ENCODE measurements at regions not wholly inside any gene's neighbourhood (a gene's known extent, or its start where the extent isn't known, plus 50 kb on each side); places are given as distances from the start of the nearest gene placed in this dataset.

DNA sequence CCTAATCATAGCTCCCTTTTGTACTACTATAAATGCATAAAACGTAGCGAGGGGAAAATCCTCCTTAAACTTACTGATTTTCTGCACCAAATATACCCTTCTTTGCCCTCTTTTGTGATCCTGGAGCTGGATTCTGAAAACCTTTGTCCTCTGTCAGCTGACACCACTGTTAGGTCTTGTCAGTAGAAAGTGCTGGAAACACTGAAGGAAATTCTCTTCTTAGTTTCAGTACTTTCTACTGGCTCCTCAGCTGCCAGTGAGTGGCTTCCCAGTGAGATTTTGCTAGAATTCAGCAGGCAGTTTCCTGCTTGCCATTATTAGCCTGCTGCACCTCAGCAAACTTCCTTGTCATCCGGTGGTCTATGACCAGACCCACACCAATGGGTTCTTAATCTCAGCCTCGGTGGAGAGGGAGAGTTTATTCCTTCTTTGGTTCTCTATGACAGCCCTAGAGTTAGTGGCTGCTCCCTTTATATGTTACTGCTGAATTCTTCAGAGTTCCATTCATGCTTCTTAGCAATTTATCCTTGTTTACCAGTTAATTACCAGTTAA lies 476.2 kb downstream of the FSCB start:
- Histone ChIP-seq H3K79me1 (ENCODE audit: low read depth in 1 of 2, low read length in 2 of 2) (no peaks in the 10 kb centered on the region), H4K20me1 (ENCODE audit: insufficient read depth, low read length) (no peaks in the 10 kb centered on the region), H4K91ac (ENCODE audit: insufficient read depth, low read depth, low read length) (no peak overlapping the region), H2BK5ac (ENCODE audit: low read depth, low read length, poor library complexity, severe bottlenecking) (no peak overlapping the region), H3K4me1 (ENCODE audit: control insufficient read depth, insufficient read depth, low read length) (no peaks in the 10 kb centered on the region), H3K4ac (ENCODE audit: low read depth, low read length) (no peak overlapping the region), H2AK9ac (replicated peaks; ENCODE audit: low read depth, low read length, poor library complexity) (no peak overlapping the region), H3K4me3 (ENCODE audit: insufficient read depth, low read depth, low read length) (no peak overlapping the region), H3K23ac (ENCODE audit: low read depth, low read length) (no peak overlapping the region), H2AK5ac (ENCODE audit: low read depth, low read length) (no peak overlapping the region), H3K4me2 (ENCODE audit: low read depth, low read length) (no peak overlapping the region), H3K18ac (ENCODE audit: low read depth, low read length) (no peak overlapping the region), H2BK20ac (ENCODE audit: low read depth, low read length) (no peak overlapping the region), H3K56ac (ENCODE audit: extremely low read depth, insufficient read depth, low read length) (no peak overlapping the region), H3K9me1 (ENCODE audit: insufficient read depth, low read length) (no peaks in the 10 kb centered on the region), H4K8ac (ENCODE audit: low read depth in 2 of 2, low read length in 2 of 2) (no peak overlapping the region), H2AFZ (replicated peaks; ENCODE audit: low read length, poor library complexity) (no peak overlapping the region), H3K27me3 (ENCODE audit: control insufficient read depth, insufficient read depth, low read length) (no peaks in the 10 kb centered on the region), H3K36me3 (ENCODE audit: control insufficient read depth, insufficient read depth, low read length) (no peaks in the 10 kb centered on the region), H3K14ac (replicated peaks; ENCODE audit: low read depth, low read length) (no peak overlapping the region), H4K5ac (ENCODE audit: low read depth, low read length) (no peak overlapping the region), H3K27ac (ENCODE audit: insufficient read depth, low read length) (no peak overlapping the region), H3K9ac (ENCODE audit: low read depth, low read length) (no peak overlapping the region), H2BK120ac (ENCODE audit: low read depth, low read length) (no peak overlapping the region), H3K9me3 (ENCODE audit: control insufficient read depth, insufficient read depth, low read length) (peaks cover 2% of the 10 kb centered on the region; the same call in 1 of the 2 replicates), H2BK15ac (ENCODE audit: low read depth, low read length) (no peak overlapping the region)
- BruUV-seq (replicated peaks) = no TSS peak
- DNase-seq = no peak
- in situ Hi-C loops (cut with MboI; ENCODE audit: low sequenced_read_pairs) = no loop called here
- intact Hi-C loops (cut with micrococcal nuclease) = no loop called here
- WGBS, 2 experiments (ENCODE audit: extremely low coverage in 2 of 2, insufficient read length in 1 of 2) = no CpG with 5 or more reads among the region's 4 CpGs
- TF ChIP-seq CEBPB (IDR thresholded peaks at IDR 0.05; ENCODE audit: low read depth, low read length) (no peak), SMC3 (IDR thresholded peaks at IDR 0.05; ENCODE audit: low read depth, low read length) (no peak), FOS (IDR thresholded peaks at IDR 0.05; ENCODE audit: low read depth, low read length) (no peak), MAZ (IDR thresholded peaks at IDR 0.05; ENCODE audit: borderline replicate concordance, low read depth, low read length) (no peak), RFX5 (IDR thresholded peaks at IDR 0.05; ENCODE audit: low read depth, low read length) (no peak), POLR2A (IDR thresholded peaks at IDR 0.05; ENCODE audit: low read depth, low read length) (no peak), RCOR1 (IDR thresholded peaks at IDR 0.05; ENCODE audit: insufficient replicate concordance, low read length) (no peak), CHD1 (IDR thresholded peaks at IDR 0.05; ENCODE audit: low read depth, low read length) (no peak), MAFK (IDR thresholded peaks at IDR 0.05; ENCODE audit: low read depth, low read length) (no peak), RAD21 (IDR thresholded peaks at IDR 0.05; ENCODE audit: low read length) (no peak), NFE2L2 (IDR thresholded peaks at IDR 0.05; ENCODE audit: low read depth, low read length) (no peak), BHLHE40 (IDR thresholded peaks at IDR 0.05; ENCODE audit: low read depth, low read length) (no peak), MXI1 (IDR thresholded peaks at IDR 0.05; ENCODE audit: borderline replicate concordance, low read depth, low read length) (no peak)
- TF ChIP-seq, protein P1, sequence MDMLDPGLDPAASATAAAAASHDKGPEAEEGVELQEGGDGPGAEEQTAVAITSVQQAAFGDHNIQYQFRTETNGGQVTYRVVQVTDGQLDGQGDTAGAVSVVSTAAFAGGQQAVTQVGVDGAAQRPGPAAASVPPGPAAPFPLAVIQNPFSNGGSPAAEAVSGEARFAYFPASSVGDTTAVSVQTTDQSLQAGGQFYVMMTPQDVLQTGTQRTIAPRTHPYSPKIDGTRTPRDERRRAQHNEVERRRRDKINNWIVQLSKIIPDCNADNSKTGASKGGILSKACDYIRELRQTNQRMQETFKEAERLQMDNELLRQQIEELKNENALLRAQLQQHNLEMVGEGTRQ (IDR thresholded peaks at IDR 0.05; ENCODE audit: low read depth, low read length) = no peak
- TF ChIP-seq, protein P2, sequence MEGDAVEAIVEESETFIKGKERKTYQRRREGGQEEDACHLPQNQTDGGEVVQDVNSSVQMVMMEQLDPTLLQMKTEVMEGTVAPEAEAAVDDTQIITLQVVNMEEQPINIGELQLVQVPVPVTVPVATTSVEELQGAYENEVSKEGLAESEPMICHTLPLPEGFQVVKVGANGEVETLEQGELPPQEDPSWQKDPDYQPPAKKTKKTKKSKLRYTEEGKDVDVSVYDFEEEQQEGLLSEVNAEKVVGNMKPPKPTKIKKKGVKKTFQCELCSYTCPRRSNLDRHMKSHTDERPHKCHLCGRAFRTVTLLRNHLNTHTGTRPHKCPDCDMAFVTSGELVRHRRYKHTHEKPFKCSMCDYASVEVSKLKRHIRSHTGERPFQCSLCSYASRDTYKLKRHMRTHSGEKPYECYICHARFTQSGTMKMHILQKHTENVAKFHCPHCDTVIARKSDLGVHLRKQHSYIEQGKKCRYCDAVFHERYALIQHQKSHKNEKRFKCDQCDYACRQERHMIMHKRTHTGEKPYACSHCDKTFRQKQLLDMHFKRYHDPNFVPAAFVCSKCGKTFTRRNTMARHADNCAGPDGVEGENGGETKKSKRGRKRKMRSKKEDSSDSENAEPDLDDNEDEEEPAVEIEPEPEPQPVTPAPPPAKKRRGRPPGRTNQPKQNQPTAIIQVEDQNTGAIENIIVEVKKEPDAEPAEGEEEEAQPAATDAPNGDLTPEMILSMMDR (conservative IDR thresholded peaks at IDR 0.05; ENCODE audit: low read depth, low read length) = no peak
- TF ChIP-seq, protein P3, sequence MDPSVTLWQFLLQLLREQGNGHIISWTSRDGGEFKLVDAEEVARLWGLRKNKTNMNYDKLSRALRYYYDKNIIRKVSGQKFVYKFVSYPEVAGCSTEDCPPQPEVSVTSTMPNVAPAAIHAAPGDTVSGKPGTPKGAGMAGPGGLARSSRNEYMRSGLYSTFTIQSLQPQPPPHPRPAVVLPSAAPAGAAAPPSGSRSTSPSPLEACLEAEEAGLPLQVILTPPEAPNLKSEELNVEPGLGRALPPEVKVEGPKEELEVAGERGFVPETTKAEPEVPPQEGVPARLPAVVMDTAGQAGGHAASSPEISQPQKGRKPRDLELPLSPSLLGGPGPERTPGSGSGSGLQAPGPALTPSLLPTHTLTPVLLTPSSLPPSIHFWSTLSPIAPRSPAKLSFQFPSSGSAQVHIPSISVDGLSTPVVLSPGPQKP (IDR thresholded peaks at IDR 0.05; ENCODE audit: borderline replicate concordance, low read depth, low read length) = no peak
- ChIA-PET POLR2A (ENCODE audit: unreplicated experiment) (no interaction called here), CTCF (no interaction called here)
- no peak for ATAC-seq (ENCODE audit: low read depth)
- dilution Hi-C loops (cut with HindIII; ENCODE audit: low sequenced_read_pairs, unreplicated experiment) = no loop called here
